Endothelial cell of umbilical vein (primary cell): ENCODE measurements at regions not wholly inside any gene's neighbourhood (a gene's known extent, or its start where the extent isn't known, plus 50 kb on each side); places are given as distances from the start of the nearest gene placed in this dataset.

Experiments used
- BruUV-seq: library from RNA; stranded (reverse); fragments of 400-500 nt; replicated peaks from 2 replicates; lab custom pipeline; 2021; lab: Mats Ljungman, UMichigan
- CTCF ChIA-PET: fragments of 300-600, 350-600 bp; sonication (Branson Sonifier 250); formaldehyde crosslinking; loops from one replicate; lab custom pipeline; 2021; ENCODE audit warnings: antibody characterized with exemption, inconsistent platforms; lab: Charles Lee
- POLR2A ChIA-PET: fragments of 300-600, 350-600 bp; sonication (Branson Sonifier 250); formaldehyde crosslinking; loops from one replicate; lab custom pipeline; 2021; ENCODE audit warnings: antibody characterized with exemption, inconsistent platforms; lab: Charles Lee
- DNase-seq: peaks from one replicate; pipeline ENCODE4 v3.0.0-alpha.2; 2011; ENCODE audit warnings: low read depth, low spot score
- FAIRE-seq: peaks from 2 replicates; lab custom pipeline; 2011; peaks lifted over from hg19 to GRCh38; lab: Jason Lieb, UNC
- H2AFZ ChIP-seq: 2 replicates; pipeline ENCODE4 v1.6.0; 2012; ENCODE audit warnings: low read depth, low read length, control low read depth, inconsistent platforms
- H3K27ac ChIP-seq: 2 replicates; pipeline ENCODE4 v1.5.1; 2011; ENCODE audit warnings: low read depth, mild to moderate bottlenecking, control low read depth, low read length, moderate library complexity; ENCODE audit not compliant: insufficient read depth
- H3K27me3 ChIP-seq, 2 experiments: 2 replicates each; pipeline versions ENCODE4 v1.6.0 to v1.6.1; 2011; ENCODE audit warnings: low read length in 2 of 2, mixed read lengths in 1 of 2; ENCODE audit not compliant: control insufficient read depth in 2 of 2, insufficient read depth in 2 of 2
- H3K36me3 ChIP-seq, 2 experiments: 2 replicates in 1 of 2; 3 replicates in 1 of 2; pipeline ENCODE4 v1.5.1; 2011; ENCODE audit warnings: low read length in 2 of 2, mild to moderate bottlenecking in 1 of 2, moderate library complexity in 1 of 2; ENCODE audit not compliant: control insufficient read depth in 2 of 2, insufficient read depth in 2 of 2; ENCODE audit errors: extremely low read depth in 1 of 2
- H3K4me1 ChIP-seq: 3 replicates; pipeline ENCODE4 v1.5.1; 2011; ENCODE audit warnings: mild to moderate bottlenecking, low read length; ENCODE audit not compliant: control insufficient read depth, insufficient read depth; ENCODE audit errors: extremely low read depth
- H3K4me2 ChIP-seq: 2 replicates; pipeline ENCODE4 v1.6.1; 2011; ENCODE audit warnings: low read length, control low read depth, mixed read lengths; ENCODE audit not compliant: insufficient read depth
- H3K4me3 ChIP-seq, 3 experiments: fragments of 200-600 bp in 1 of 3; sonication (generic), shearing (Covaris generic) in 1 of 3; replicated peaks in 1 of 3; 2 replicates each; pipeline ENCODE4 v1.5.1; 2011 to 2016; ENCODE audit warnings: control low read depth in 3 of 3, low read length in 3 of 3, mild to moderate bottlenecking in 2 of 3, inconsistent platforms in 1 of 3, low read depth in 1 of 3, moderate library complexity in 1 of 3; ENCODE audit not compliant: insufficient read depth in 1 of 3
- H3K79me2 ChIP-seq: 2 replicates; pipeline ENCODE4 v1.6.0; 2012; ENCODE audit warnings: low read length, inconsistent platforms; ENCODE audit not compliant: control insufficient read depth, insufficient read depth
- H3K9ac ChIP-seq: replicated peaks from 2 replicates; pipeline ENCODE3; 2011; ENCODE audit warnings: low read length, control low read depth; ENCODE audit not compliant: insufficient read depth; ENCODE audit errors: extremely low read depth
- H3K9me1 ChIP-seq: replicated peaks from 3 replicates; pipeline ENCODE4 v1.6.0; 2011; ENCODE audit warnings: mild to moderate bottlenecking, low read length; ENCODE audit not compliant: control insufficient read depth, insufficient read depth; ENCODE audit errors: extremely low read depth
- H3K9me3 ChIP-seq: replicated peaks from 2 replicates; pipeline ENCODE4 v1.5.1; 2012; ENCODE audit warnings: low read length, inconsistent platforms; ENCODE audit not compliant: control insufficient read depth, insufficient read depth
- H4K20me1 ChIP-seq: replicated peaks from 2 replicates; pipeline ENCODE3; 2011; ENCODE audit warnings: mild to moderate bottlenecking, low read length; ENCODE audit not compliant: control insufficient read depth, insufficient read depth; ENCODE audit errors: extremely low read depth
- EZH2 ChIP-seq: IDR thresholded peaks from 2 replicates; pipeline ENCODE4 v1.6.1; 2012; ENCODE audit warnings: borderline replicate concordance, low read depth, mild to moderate bottlenecking, moderate library complexity, low read length, inconsistent platforms; ENCODE audit not compliant: severe bottlenecking
- FOS ChIP-seq: IDR thresholded peaks from 2 replicates; pipeline ENCODE4 v1.6.1; 2011; ENCODE audit warnings: mild to moderate bottlenecking, low read length, moderate library complexity, borderline replicate concordance; ENCODE audit not compliant: insufficient read depth
- GATA2 ChIP-seq: IDR thresholded peaks from 2 replicates; pipeline ENCODE4 v1.7.0; 2011; ENCODE audit warnings: low read depth, mild to moderate bottlenecking, moderate library complexity, mixed read lengths, low read length; ENCODE audit not compliant: insufficient read length, insufficient read depth
- JUN ChIP-seq: IDR thresholded peaks from 2 replicates; pipeline ENCODE4 v1.6.1; 2011; ENCODE audit warnings: borderline replicate concordance, low read depth; ENCODE audit not compliant: insufficient read length, insufficient read depth
- MYC ChIP-seq: IDR thresholded peaks from one replicate; pipeline ENCODE4 v1.6.1; 2011; ENCODE audit warnings: mild to moderate bottlenecking, low read depth, low read length
- POLR2A ChIP-seq: IDR thresholded peaks from 2 replicates; pipeline ENCODE4 v1.6.1; 2012; ENCODE audit warnings: low read depth, mild to moderate bottlenecking, control low read depth, low read length
- POLR2AphosphoS5 ChIP-seq: IDR thresholded peaks from 2 replicates; pipeline ENCODE4 v1.6.1; 2012; ENCODE audit warnings: low read depth, mild to moderate bottlenecking, control low read depth, low read length, moderate library complexity; ENCODE audit not compliant: insufficient read depth
- dilution Hi-C: fragments of 300-500 bp; cut with MboI; formaldehyde crosslinking; loops from one replicate; pipeline ENCODE4 v1.15.0; 2019; ENCODE audit warnings: low sequenced_read_pairs; ENCODE audit not compliant: extremely low pct_ligation_motif_present
- intact Hi-C: fragments of 100-400 bp; cut with micrococcal nuclease; formaldehyde crosslinking; loops from one replicate; pipeline ENCODE4 v1.10.0; 2022
- TF ChIP-seq, protein P1 (sequence below), 2 donors: IDR thresholded peaks; 1 replicate in 1 of 2; 2 replicates in 1 of 2; pipeline ENCODE4 v1.5.1; 2011; ENCODE audit warnings: low read length in 2 of 2, mild to moderate bottlenecking in 2 of 2, moderate library complexity in 2 of 2, control low read depth in 1 of 2, inconsistent platforms in 1 of 2, low read depth in 1 of 2; ENCODE audit not compliant: insufficient read depth in 1 of 2; ENCODE audit errors: extremely low read depth in 1 of 2
- TF ChIP-seq, protein P2 (sequence below): IDR thresholded peaks from 2 replicates; pipeline ENCODE4 v1.6.1; 2011; ENCODE audit not compliant: insufficient read depth, insufficient read length

DNA sequence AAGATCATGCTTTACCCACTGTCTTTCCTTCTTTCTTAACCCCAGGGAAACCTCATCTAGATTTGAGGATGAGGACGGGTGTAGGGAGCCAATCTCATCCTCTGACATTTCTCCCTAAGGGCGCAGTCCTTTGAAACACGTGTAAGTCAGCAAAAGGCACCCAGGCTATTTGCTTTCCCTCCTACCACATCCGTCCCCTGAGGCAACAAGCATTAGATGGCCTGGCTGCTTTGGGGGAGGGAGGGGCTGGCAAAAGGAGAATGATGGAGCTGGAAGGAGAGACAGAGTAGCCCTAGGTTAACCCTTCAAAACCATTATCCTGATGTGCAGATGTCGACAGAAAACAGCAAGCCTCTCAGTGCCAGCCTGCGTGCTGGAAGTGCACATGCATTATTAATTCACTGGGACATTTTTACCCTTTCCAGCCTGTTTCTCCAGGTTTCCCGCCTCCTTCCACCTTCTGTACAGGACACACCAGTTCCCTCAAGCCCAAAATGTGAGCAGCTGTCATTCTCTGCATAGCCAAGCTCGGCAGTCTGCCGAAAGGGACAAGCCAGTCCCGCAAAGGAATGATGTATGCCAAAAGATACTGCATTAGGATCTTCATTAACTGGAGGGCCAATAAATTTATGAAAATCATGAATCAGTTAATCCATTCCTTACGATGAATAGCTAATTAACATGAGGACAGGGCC lies 547.2 kb downstream of the CD83 start:
- no TSS peak for BruUV-seq
- TF ChIP-seq EZH2: no peak
- TF ChIP-seq, protein P1, sequence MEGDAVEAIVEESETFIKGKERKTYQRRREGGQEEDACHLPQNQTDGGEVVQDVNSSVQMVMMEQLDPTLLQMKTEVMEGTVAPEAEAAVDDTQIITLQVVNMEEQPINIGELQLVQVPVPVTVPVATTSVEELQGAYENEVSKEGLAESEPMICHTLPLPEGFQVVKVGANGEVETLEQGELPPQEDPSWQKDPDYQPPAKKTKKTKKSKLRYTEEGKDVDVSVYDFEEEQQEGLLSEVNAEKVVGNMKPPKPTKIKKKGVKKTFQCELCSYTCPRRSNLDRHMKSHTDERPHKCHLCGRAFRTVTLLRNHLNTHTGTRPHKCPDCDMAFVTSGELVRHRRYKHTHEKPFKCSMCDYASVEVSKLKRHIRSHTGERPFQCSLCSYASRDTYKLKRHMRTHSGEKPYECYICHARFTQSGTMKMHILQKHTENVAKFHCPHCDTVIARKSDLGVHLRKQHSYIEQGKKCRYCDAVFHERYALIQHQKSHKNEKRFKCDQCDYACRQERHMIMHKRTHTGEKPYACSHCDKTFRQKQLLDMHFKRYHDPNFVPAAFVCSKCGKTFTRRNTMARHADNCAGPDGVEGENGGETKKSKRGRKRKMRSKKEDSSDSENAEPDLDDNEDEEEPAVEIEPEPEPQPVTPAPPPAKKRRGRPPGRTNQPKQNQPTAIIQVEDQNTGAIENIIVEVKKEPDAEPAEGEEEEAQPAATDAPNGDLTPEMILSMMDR (IDR thresholded peaks at IDR 0.05; ENCODE audit: extremely low read depth in 1 of 2, insufficient read depth in 1 of 2, low read depth in 1 of 2, low read length in 2 of 2): no peak
- TF ChIP-seq, protein P2, sequence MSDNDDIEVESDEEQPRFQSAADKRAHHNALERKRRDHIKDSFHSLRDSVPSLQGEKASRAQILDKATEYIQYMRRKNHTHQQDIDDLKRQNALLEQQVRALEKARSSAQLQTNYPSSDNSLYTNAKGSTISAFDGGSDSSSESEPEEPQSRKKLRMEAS: no peak
- TF ChIP-seq POLR2A: no peak
- no peak for TF ChIP-seq POLR2AphosphoS5
- TF ChIP-seq GATA2: no peak
- no peak for TF ChIP-seq FOS
- no peak for TF ChIP-seq JUN
- no peak for TF ChIP-seq MYC
- Histone ChIP-seq H3K36me3 (no peaks in the 10 kb centered on the region), H3K4me1 (no peaks in the 10 kb centered on the region), H4K20me1 (no peaks in the 10 kb centered on the region), H3K4me3 (no peak overlapping the region), H3K79me2 (no peaks in the 10 kb centered on the region), H3K9me3 (peaks cover 1% of the 10 kb centered on the region), H3K27ac (no peak overlapping the region), H3K4me2 (no peak overlapping the region), H3K27me3 (no peaks in the 10 kb centered on the region), H3K9ac (no peak overlapping the region), H2AFZ (no peak overlapping the region), H3K9me1 (no peaks in the 10 kb centered on the region)
- dilution Hi-C loops (no loop called here), intact Hi-C loops (no loop called here)
- POLR2A ChIA-PET: no interaction called here
- DNase-seq (no peak), FAIRE-seq (no peak)
- CTCF ChIA-PET: no interaction called here
